HL-60 (cell line): ENCODE measurements at regions not wholly inside any gene's neighbourhood (a gene's known extent, or its start where the extent isn't known, plus 50 kb on each side); places are given as distances from the start of the nearest gene placed in this dataset.

ENCODE experiments used
- GABPA ChIP-seq: IDR thresholded peaks from 2 replicates; pipeline ENCODE4 v1.6.1; 2012; ENCODE audit warnings: low read depth
- POLR2AphosphoS5 ChIP-seq: IDR thresholded peaks from 2 replicates; pipeline ENCODE4 v1.6.1; 2012; ENCODE audit warnings: low read depth
- SPI1 ChIP-seq: IDR thresholded peaks from 2 replicates; pipeline ENCODE4 v1.6.1; 2012; ENCODE audit warnings: low read depth, mild to moderate bottlenecking, borderline replicate concordance
- TF ChIP-seq, protein P1 (sequence below): IDR thresholded peaks from one replicate; pipeline ENCODE4 v1.5.1; 2011; ENCODE audit warnings: low read length, control low read depth, inconsistent platforms; ENCODE audit not compliant: insufficient read depth
- TF ChIP-seq, protein P2 (sequence below): IDR thresholded peaks from 2 replicates; pipeline ENCODE4 v1.6.1; 2012; ENCODE audit warnings: low read depth; ENCODE audit not compliant: insufficient replicate concordance

DNA sequence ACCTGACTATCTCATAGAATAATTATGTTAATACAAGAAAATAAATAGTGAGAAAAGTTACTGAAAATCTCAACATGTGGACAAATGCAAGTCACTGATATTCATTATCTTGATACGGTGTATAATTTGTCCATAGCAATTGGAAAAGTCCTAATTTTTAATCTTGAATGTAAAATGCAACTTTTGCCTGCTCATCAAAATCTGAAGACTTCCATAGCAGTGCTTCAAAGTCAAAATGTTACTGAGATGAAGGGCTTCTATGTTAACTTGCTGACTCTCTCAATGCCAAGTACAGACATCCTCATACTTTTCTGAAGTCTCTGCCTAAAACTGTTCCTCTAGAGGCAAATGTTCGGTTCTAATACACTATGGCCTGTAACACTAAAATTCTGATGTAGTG is 1300.1 kb upstream of the EPHA6 start:
- TF ChIP-seq, protein P1, sequence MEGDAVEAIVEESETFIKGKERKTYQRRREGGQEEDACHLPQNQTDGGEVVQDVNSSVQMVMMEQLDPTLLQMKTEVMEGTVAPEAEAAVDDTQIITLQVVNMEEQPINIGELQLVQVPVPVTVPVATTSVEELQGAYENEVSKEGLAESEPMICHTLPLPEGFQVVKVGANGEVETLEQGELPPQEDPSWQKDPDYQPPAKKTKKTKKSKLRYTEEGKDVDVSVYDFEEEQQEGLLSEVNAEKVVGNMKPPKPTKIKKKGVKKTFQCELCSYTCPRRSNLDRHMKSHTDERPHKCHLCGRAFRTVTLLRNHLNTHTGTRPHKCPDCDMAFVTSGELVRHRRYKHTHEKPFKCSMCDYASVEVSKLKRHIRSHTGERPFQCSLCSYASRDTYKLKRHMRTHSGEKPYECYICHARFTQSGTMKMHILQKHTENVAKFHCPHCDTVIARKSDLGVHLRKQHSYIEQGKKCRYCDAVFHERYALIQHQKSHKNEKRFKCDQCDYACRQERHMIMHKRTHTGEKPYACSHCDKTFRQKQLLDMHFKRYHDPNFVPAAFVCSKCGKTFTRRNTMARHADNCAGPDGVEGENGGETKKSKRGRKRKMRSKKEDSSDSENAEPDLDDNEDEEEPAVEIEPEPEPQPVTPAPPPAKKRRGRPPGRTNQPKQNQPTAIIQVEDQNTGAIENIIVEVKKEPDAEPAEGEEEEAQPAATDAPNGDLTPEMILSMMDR: no peak
- TF ChIP-seq, protein P2, sequence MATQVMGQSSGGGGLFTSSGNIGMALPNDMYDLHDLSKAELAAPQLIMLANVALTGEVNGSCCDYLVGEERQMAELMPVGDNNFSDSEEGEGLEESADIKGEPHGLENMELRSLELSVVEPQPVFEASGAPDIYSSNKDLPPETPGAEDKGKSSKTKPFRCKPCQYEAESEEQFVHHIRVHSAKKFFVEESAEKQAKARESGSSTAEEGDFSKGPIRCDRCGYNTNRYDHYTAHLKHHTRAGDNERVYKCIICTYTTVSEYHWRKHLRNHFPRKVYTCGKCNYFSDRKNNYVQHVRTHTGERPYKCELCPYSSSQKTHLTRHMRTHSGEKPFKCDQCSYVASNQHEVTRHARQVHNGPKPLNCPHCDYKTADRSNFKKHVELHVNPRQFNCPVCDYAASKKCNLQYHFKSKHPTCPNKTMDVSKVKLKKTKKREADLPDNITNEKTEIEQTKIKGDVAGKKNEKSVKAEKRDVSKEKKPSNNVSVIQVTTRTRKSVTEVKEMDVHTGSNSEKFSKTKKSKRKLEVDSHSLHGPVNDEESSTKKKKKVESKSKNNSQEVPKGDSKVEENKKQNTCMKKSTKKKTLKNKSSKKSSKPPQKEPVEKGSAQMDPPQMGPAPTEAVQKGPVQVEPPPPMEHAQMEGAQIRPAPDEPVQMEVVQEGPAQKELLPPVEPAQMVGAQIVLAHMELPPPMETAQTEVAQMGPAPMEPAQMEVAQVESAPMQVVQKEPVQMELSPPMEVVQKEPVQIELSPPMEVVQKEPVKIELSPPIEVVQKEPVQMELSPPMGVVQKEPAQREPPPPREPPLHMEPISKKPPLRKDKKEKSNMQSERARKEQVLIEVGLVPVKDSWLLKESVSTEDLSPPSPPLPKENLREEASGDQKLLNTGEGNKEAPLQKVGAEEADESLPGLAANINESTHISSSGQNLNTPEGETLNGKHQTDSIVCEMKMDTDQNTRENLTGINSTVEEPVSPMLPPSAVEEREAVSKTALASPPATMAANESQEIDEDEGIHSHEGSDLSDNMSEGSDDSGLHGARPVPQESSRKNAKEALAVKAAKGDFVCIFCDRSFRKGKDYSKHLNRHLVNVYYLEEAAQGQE: no peak
- TF ChIP-seq POLR2AphosphoS5: no peak
- TF ChIP-seq GABPA: no peak
- no peak for TF ChIP-seq SPI1
